ENCODE measurements at regions not wholly inside any gene's neighbourhood (a gene's known extent, or its start where the extent isn't known, plus 50 kb on each side); places are given as distances from the start of the nearest gene placed in this dataset.

DNA sequence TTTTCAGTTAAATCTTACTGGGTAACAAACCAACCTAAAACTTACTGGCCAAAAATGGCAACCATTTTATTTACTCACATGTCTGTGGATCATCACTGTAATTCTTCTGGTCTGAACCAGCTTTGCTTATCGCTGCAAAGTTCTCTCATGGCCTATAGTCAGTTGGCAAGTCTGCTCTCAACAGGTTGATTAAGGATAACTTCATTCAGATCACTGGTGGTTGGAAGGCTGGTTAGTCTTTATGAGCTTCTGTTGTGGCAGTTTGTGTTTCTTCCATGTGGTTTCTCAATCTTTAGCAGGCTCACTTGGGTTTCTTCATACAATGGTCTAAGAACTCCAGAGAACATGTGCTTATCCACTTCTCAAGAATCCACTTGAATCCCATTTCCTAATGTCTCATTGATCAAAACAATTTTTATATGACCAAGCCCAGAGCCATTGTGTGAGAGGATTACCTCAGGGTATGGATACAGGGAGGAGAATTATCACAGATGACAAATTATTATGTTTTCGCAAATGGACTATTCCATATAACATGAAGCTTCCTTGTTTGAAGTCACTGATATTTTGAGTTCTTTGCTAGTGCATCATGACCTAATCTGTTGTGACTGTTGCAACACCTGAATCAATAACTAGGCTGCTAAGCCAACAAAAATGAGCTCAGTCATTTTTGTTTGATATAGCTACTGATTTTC lies 155.4 kb upstream of the BMP2 start:
- Histone ChIP-seq H4K20me1 (ENCODE audit: insufficient read depth) (no peaks in the 10 kb centered on the region), H3K9me3 (ENCODE audit: control insufficient read depth in 1 of 2, insufficient read depth in 1 of 2, low read depth in 1 of 2, low read length in 2 of 2) (peaks cover 0 to 26% of the 10 kb centered on the region in 2 experiments; a peak in 2 of 4 replicates), H3K4me3 (replicated peaks in 1 of 2; ENCODE audit: low read depth in 1 of 2, low read length in 2 of 2) (no peak overlapping the region), H2AFZ (ENCODE audit: low read depth, low read length, poor library complexity, severe bottlenecking) (no peak overlapping the region), H3K27ac (ENCODE audit: low read depth, low read length) (no peak overlapping the region), H3K9me2 (ENCODE audit: insufficient read depth) (no peaks in the 10 kb centered on the region), H3K4me2 (ENCODE audit: low read length) (no peak overlapping the region), H3K79me2 (ENCODE audit: insufficient read depth, low read length) (no peaks in the 10 kb centered on the region), H3K27me3 (ENCODE audit: insufficient read depth, low read length) (no peaks in the 10 kb centered on the region), H3K36me3 (ENCODE audit: control insufficient read depth in 1 of 2, insufficient read depth in 2 of 2, low read length in 2 of 2) (no peaks in the 10 kb centered on the region), H3K9ac (ENCODE audit: low read length) (no peak overlapping the region), H3K4me1 (ENCODE audit: control insufficient read depth in 1 of 2, insufficient read depth in 2 of 2, low read length in 2 of 2) (no peaks in the 10 kb centered on the region)
- DNase-seq (ENCODE audit: low read depth, low spot score) = no peak
- ChIA-PET CTCF (interaction anchor here (1.4 kb wide), 1 partner anchor 29 kb away, joined by 3 read pairs; no protein-coding TSS in a partner anchor), RAD21 (ENCODE audit: low non-redundant PET in 1 of 2, low total read pairs in 2 of 2, uncharacterized antibody in 2 of 2, unreplicated experiment in 2 of 2) (no interaction called here), POLR2A (interaction anchor here (1.5 kb wide), 1 partner anchor 19 kb away, joined by 3 read pairs; no protein-coding TSS in a partner anchor)
- BruUV-seq (replicated peaks) = no TSS peak
- no peak for ATAC-seq
- intact Hi-C loops (cut with micrococcal nuclease) = no loop called here
- TF ChIP-seq ELF1 (IDR thresholded peaks at IDR 0.05; ENCODE audit: borderline replicate concordance, low read depth) (no peak), FOSL1 (IDR thresholded peaks at IDR 0.05; ENCODE audit: low read depth) (no peak), CTCF (IDR thresholded peaks at IDR 0.05 in 2 of 3, conservative IDR thresholded peaks at IDR 0.05 in 1 of 3; ENCODE audit: borderline replicate concordance in 1 of 3, insufficient read depth in 1 of 3, low read depth in 2 of 3, low read length in 2 of 3) (no peak), POLR2A (IDR thresholded peaks at IDR 0.05; ENCODE audit: borderline replicate concordance, extremely low read depth, insufficient read depth, insufficient read length) (no peak), CEBPB (IDR thresholded peaks at IDR 0.05; ENCODE audit: low read depth) (no peak), ZFX (IDR thresholded peaks at IDR 0.05) (no peak), SRF (IDR thresholded peaks at IDR 0.05; ENCODE audit: low read depth) (no peak), SIN3A (IDR thresholded peaks at IDR 0.05; ENCODE audit: low read depth) (no peak), POLR2AphosphoS5 (IDR thresholded peaks at IDR 0.05; ENCODE audit: low read depth, low read length) (no peak), CBX3 (IDR thresholded peaks at IDR 0.05; ENCODE audit: low read depth) (no peak), YY1 (IDR thresholded peaks at IDR 0.05; ENCODE audit: extremely low read depth, insufficient replicate concordance, low read depth, low read length) (no peak), TCF7L2 (IDR thresholded peaks at IDR 0.05; ENCODE audit: borderline replicate concordance, extremely low read depth, insufficient read depth, insufficient read length) (no peak), JUND (IDR thresholded peaks at IDR 0.05) (no peak), EZH2phosphoT487 (IDR thresholded peaks at IDR 0.05; ENCODE audit: borderline replicate concordance) (no peak), ZNF274 (IDR thresholded peaks at IDR 0.05; ENCODE audit: low read depth, low read length) (no peak), ZBTB33 (IDR thresholded peaks at IDR 0.05; ENCODE audit: extremely low read depth, insufficient replicate concordance, low read length) (no peak), RAD21 (IDR thresholded peaks at IDR 0.05; ENCODE audit: low read depth) (no peak)
- TF ChIP-seq, protein P1, sequence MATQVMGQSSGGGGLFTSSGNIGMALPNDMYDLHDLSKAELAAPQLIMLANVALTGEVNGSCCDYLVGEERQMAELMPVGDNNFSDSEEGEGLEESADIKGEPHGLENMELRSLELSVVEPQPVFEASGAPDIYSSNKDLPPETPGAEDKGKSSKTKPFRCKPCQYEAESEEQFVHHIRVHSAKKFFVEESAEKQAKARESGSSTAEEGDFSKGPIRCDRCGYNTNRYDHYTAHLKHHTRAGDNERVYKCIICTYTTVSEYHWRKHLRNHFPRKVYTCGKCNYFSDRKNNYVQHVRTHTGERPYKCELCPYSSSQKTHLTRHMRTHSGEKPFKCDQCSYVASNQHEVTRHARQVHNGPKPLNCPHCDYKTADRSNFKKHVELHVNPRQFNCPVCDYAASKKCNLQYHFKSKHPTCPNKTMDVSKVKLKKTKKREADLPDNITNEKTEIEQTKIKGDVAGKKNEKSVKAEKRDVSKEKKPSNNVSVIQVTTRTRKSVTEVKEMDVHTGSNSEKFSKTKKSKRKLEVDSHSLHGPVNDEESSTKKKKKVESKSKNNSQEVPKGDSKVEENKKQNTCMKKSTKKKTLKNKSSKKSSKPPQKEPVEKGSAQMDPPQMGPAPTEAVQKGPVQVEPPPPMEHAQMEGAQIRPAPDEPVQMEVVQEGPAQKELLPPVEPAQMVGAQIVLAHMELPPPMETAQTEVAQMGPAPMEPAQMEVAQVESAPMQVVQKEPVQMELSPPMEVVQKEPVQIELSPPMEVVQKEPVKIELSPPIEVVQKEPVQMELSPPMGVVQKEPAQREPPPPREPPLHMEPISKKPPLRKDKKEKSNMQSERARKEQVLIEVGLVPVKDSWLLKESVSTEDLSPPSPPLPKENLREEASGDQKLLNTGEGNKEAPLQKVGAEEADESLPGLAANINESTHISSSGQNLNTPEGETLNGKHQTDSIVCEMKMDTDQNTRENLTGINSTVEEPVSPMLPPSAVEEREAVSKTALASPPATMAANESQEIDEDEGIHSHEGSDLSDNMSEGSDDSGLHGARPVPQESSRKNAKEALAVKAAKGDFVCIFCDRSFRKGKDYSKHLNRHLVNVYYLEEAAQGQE (IDR thresholded peaks at IDR 0.05; ENCODE audit: low read depth) = no peak
- TF ChIP-seq, protein P2, sequence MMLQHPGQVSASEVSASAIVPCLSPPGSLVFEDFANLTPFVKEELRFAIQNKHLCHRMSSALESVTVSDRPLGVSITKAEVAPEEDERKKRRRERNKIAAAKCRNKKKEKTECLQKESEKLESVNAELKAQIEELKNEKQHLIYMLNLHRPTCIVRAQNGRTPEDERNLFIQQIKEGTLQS (IDR thresholded peaks at IDR 0.05) = no peak

All from HCT116 (cell line).